ENCODE measurements at regions not wholly inside any gene's neighbourhood (a gene's known extent, or its start where the extent isn't known, plus 50 kb on each side); places are given as distances from the start of the nearest gene placed in this dataset.

- no peaks in the 10 kb centered on the region for H3K9me3 Mint-ChIP-seq
- Histone ChIP-seq H3K36me3 (ENCODE audit: control insufficient read depth, insufficient read depth, low read length) (no peaks in the 10 kb centered on the region), H3K27ac (ENCODE audit: low read length) (no peak overlapping the region), H3K4me1 (ENCODE audit: control insufficient read depth, insufficient read depth, low read length) (no peaks in the 10 kb centered on the region), H3K27me3 (ENCODE audit: control insufficient read depth, insufficient read depth, low read length) (no peaks in the 10 kb centered on the region), H3K9me3 (ENCODE audit: control insufficient read depth, insufficient read depth, low read length) (no peaks in the 10 kb centered on the region), H3K4me3 (ENCODE audit: low read length) (no peak overlapping the region)
- ATAC-seq: no peak
- H3K27ac Mint-ChIP-seq: no peak overlapping the region
- H3K36me3 Mint-ChIP-seq: no peaks in the 10 kb centered on the region
- no peak for DNase-seq
- peaks cover 0 to 6% of the 10 kb centered on the region in 2 donors for H3K27me3 Mint-ChIP-seq (ENCODE audit: low read depth in 2 of 2)
- no peak overlapping the region for H3K4me3 Mint-ChIP-seq
- intact Hi-C loops (cut with micrococcal nuclease): no loop called here
- TF ChIP-seq, protein P1, sequence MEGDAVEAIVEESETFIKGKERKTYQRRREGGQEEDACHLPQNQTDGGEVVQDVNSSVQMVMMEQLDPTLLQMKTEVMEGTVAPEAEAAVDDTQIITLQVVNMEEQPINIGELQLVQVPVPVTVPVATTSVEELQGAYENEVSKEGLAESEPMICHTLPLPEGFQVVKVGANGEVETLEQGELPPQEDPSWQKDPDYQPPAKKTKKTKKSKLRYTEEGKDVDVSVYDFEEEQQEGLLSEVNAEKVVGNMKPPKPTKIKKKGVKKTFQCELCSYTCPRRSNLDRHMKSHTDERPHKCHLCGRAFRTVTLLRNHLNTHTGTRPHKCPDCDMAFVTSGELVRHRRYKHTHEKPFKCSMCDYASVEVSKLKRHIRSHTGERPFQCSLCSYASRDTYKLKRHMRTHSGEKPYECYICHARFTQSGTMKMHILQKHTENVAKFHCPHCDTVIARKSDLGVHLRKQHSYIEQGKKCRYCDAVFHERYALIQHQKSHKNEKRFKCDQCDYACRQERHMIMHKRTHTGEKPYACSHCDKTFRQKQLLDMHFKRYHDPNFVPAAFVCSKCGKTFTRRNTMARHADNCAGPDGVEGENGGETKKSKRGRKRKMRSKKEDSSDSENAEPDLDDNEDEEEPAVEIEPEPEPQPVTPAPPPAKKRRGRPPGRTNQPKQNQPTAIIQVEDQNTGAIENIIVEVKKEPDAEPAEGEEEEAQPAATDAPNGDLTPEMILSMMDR (IDR thresholded peaks at IDR 0.05): no peak
- no peaks in the 10 kb centered on the region for H3K4me1 Mint-ChIP-seq
- WGBS (ENCODE audit: insufficient coverage): 95% methylated on average over 3 of the region's 5 CpGs
Measured at GRCh38 chr6:53398247-53399026, 49.7 kb upstream of the ELOVL5 start.
